Fibroblast of skin of back (primary cell): ENCODE measurements at regions not wholly inside any gene's neighbourhood (a gene's known extent, or its start where the extent isn't known, plus 50 kb on each side); places are given as distances from the start of the nearest gene placed in this dataset.
"Not testable (repeated sequence)": the region's sequence is repeated elsewhere in the genome, so short reads cannot be mapped to it uniquely, and the experiment has no call there.

Experiments used
- DNase-seq: peaks from one replicate; pipeline ENCODE4 v3.0.0-alpha.2; 2013

- DNase-seq, result peak; percentile 84
Measured at GRCh38 chr3:125917020-125917549, 51.9 kb upstream of the ROPN1B start.

- not testable (repeated sequence) for DNase-seq
Measured at GRCh38 chr3:125918024-125918423, 51.0 kb upstream of the ROPN1B start.

- not testable (repeated sequence) for DNase-seq
Measured at GRCh38 chr3:125918451-125918850, 50.5 kb upstream of the ROPN1B start.

GRCh38 chr3:125918866-125919265 lies 50.1 kb upstream of the ROPN1B start:
- DNase-seq, result not testable (repeated sequence)
